ENCODE measurements at regions not wholly inside any gene's neighbourhood (a gene's known extent, or its start where the extent isn't known, plus 50 kb on each side); places are given as distances from the start of the nearest gene placed in this dataset.

GRCh38 chr15:67906382-67906781 is 66.5 kb upstream of the RNU6-1 start:
- TF ChIP-seq CTCF (IDR thresholded peaks at IDR 0.05): no peak
- no peak for TF ChIP-seq ZFX (IDR thresholded peaks at IDR 0.05; ENCODE audit: borderline replicate concordance)

Measured in 22Rv1 (cell line).